ENCODE measurements at regions not wholly inside any gene's neighbourhood (a gene's known extent, or its start where the extent isn't known, plus 50 kb on each side); places are given as distances from the start of the nearest gene placed in this dataset.

DNA sequence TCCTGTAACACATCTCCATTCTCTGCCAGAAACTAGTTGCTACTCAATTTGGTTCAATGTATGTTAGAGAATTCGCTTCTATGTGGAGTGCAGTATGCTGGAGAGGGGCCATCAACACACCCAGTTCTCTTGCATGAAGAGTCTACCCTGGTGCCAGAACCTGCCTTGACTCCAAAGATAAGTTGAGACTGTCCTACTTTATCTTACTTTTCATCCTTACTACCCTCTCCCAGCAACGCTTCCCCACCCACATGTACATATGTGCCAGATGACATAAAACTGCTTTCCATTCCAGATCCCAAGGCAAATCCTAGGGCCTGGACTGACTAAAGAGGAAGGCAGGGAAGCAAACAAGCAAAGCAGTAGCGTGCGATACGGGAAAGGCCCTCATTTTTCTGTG is 442.6 kb upstream of the THRB start:
- no peaks in the 10 kb centered on the region for H3K27me3 ChIP-seq (ENCODE audit: control insufficient read depth, insufficient read depth, low read length)
- CTCF ChIA-PET: no interaction called here
- TF ChIP-seq, protein P1, sequence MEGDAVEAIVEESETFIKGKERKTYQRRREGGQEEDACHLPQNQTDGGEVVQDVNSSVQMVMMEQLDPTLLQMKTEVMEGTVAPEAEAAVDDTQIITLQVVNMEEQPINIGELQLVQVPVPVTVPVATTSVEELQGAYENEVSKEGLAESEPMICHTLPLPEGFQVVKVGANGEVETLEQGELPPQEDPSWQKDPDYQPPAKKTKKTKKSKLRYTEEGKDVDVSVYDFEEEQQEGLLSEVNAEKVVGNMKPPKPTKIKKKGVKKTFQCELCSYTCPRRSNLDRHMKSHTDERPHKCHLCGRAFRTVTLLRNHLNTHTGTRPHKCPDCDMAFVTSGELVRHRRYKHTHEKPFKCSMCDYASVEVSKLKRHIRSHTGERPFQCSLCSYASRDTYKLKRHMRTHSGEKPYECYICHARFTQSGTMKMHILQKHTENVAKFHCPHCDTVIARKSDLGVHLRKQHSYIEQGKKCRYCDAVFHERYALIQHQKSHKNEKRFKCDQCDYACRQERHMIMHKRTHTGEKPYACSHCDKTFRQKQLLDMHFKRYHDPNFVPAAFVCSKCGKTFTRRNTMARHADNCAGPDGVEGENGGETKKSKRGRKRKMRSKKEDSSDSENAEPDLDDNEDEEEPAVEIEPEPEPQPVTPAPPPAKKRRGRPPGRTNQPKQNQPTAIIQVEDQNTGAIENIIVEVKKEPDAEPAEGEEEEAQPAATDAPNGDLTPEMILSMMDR (IDR thresholded peaks at IDR 0.05; ENCODE audit: low read depth, low read length): no peak
- DNase-seq (ENCODE audit: low read depth, low spot score): no peak
- H3K27ac ChIP-seq (ENCODE audit: low read depth, low read length): no peak overlapping the region
- no peak overlapping the region for H3K4me3 ChIP-seq (ENCODE audit: low read depth, low read length)
- POLR2A ChIA-PET: no interaction called here
- no peaks in the 10 kb centered on the region for H3K9me3 ChIP-seq (ENCODE audit: control insufficient read depth, insufficient read depth, low read length)

DNA sequence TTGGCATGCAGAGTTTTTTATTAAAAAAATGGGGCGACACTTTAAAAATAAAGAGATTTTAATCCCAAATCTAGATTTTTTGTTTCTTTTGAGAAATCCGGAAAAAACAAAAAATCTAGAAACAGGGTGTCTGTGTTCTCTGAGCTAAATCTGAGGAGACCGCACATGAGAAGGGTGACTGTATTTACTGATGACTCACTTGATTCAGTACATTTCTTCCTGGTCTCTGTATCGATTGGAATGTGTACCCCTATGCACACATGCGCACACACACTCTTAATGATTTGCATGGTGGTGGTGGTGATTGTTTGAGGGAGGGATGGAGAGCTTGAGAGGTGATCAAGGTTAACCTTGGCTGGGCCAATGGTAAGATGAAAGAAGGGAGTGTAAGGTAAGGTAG is 443.1 kb upstream of the THRB start:
- Histone ChIP-seq H3K4me3 (ENCODE audit: low read depth, low read length) (no peak overlapping the region), H3K27ac (ENCODE audit: low read depth, low read length) (no peak overlapping the region), H3K27me3 (ENCODE audit: control insufficient read depth, insufficient read depth, low read length) (no peaks in the 10 kb centered on the region), H3K9me3 (ENCODE audit: control insufficient read depth, insufficient read depth, low read length) (no peaks in the 10 kb centered on the region)
- CTCF ChIA-PET: no interaction called here
- POLR2A ChIA-PET: no interaction called here
- DNase-seq (ENCODE audit: low read depth, low spot score): no peak
- TF ChIP-seq, protein P1 (IDR thresholded peaks at IDR 0.05; ENCODE audit: low read depth, low read length): no peak

DNA sequence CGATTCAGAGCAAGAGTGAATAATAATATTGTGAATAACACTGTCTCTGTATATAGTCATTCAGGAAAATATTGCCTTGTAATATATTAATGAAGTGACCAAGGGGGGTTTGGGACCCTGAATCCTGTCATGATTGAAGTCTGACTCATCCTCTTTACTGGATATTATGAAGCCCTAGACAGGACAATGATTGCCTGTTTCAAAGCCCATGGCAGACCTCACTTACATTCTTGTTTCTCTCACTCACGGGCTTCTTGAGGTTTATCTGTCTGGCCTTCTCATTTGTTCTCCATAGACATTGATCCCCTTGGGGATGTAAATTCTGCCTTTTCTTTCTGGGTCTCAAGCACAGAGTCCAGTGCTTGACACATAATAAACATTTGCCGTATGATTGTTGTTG is 449.3 kb upstream of the THRB start:
- no peak for DNase-seq (ENCODE audit: low read depth, low spot score)
- TF ChIP-seq, protein P1 (IDR thresholded peaks at IDR 0.05; ENCODE audit: low read depth, low read length): no peak
- Histone ChIP-seq H3K27ac (ENCODE audit: low read depth, low read length) (no peak overlapping the region), H3K9me3 (ENCODE audit: control insufficient read depth, insufficient read depth, low read length) (no peaks in the 10 kb centered on the region), H3K4me3 (ENCODE audit: low read depth, low read length) (no peak overlapping the region), H3K27me3 (ENCODE audit: control insufficient read depth, insufficient read depth, low read length) (no peaks in the 10 kb centered on the region)
- ChIA-PET POLR2A (no interaction called here), CTCF (no interaction called here)

DNA sequence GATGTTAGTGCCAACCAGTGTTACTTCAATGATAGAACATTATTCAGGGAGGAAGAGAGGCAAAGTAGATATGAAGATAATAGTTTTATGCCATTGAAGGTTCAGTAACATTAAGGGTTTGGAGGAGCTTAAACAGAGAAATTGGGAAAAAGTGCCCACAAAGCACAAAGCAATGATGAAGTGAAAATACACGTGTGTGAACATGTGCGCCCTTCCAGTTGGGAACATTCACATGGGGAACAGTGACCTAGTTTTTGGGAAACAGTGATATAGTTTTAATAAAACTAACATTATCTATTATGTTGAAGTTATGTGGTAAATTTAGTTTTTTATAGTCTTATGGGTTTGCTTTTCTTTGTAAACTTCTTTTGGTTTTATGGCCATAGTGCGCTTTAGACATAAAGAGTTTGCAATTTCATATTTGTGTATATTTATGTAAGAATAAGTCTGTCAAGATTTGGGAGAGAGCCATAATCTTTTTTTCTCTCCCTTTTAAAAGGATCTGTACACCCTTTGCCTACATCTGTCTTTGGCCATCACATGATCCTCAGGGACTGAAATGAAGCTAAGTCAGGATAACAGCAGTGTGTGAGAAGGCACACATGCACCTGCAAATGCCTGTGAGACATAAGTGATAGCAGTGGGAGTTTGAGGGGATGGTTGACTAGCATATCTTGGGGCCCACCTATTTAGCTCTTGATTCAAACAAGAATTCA is 450.3 kb upstream of the THRB start:
- POLR2A ChIA-PET: no interaction called here
- Histone ChIP-seq H3K27me3 (ENCODE audit: control insufficient read depth, insufficient read depth, low read length) (no peaks in the 10 kb centered on the region), H3K4me3 (ENCODE audit: low read depth, low read length) (no peak overlapping the region), H3K9me3 (ENCODE audit: control insufficient read depth, insufficient read depth, low read length) (no peaks in the 10 kb centered on the region), H3K27ac (ENCODE audit: low read depth, low read length) (no peak overlapping the region)
- TF ChIP-seq, protein P1 (IDR thresholded peaks at IDR 0.05; ENCODE audit: low read depth, low read length): no peak
- CTCF ChIA-PET: no interaction called here
- no peak for DNase-seq (ENCODE audit: low read depth, low spot score)

DNA sequence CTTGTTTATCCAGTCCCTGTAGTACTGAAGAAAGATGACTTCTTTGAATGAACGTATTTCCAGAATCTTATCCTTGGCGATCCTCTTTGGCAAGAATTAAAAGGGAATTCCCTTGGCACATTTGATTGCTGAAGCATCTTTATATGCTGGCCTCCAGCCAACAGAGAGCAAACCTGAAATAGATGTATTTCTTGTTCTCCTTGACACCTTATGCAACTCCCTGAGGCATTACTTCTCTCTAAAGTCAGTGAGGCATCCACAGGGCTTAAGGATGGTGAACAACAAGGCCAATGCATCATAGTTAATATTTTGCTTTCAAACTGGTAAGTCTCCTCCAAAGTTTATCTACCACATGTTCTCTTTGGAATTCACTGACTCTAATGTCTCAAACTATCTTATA is 450.9 kb upstream of the THRB start:
- H3K4me3 ChIP-seq (ENCODE audit: low read depth, low read length): no peak overlapping the region
- DNase-seq (ENCODE audit: low read depth, low spot score): no peak
- CTCF ChIA-PET: no interaction called here
- H3K9me3 ChIP-seq (ENCODE audit: control insufficient read depth, insufficient read depth, low read length): no peaks in the 10 kb centered on the region
- no peak overlapping the region for H3K27ac ChIP-seq (ENCODE audit: low read depth, low read length)
- POLR2A ChIA-PET: no interaction called here
- TF ChIP-seq, protein P1 (IDR thresholded peaks at IDR 0.05; ENCODE audit: low read depth, low read length): no peak
- H3K27me3 ChIP-seq (ENCODE audit: control insufficient read depth, insufficient read depth, low read length): no peaks in the 10 kb centered on the region
